ENCODE measurements at regions not wholly inside any gene's neighbourhood (a gene's known extent, or its start where the extent isn't known, plus 50 kb on each side); places are given as distances from the start of the nearest gene placed in this dataset.

- H3K27me3 ChIP-seq = no peaks in the 10 kb centered on the region
- H3K9me3 ChIP-seq (replicated peaks in 1 of 11) = no peaks in the 10 kb centered on the region
- peaks cover 0 to 10% (median 0%) of the 10 kb centered on the region in 11 experiments; a peak in 2 of 22 replicates for H4K20me1 ChIP-seq
- no peak overlapping the region for H3K27ac ChIP-seq
- no peak overlapping the region for H3K9ac ChIP-seq
- H3K36me3 ChIP-seq = no peaks in the 10 kb centered on the region
- H3K4me1 ChIP-seq = peaks cover 0 to 7% (median 0%) of the 10 kb centered on the region in 10 experiments; a peak in 3 of 20 replicates
- no peak overlapping the region for H3K4me2 ChIP-seq
- no peak overlapping the region for H3K4me3 ChIP-seq
- no peak for TF ChIP-seq Cebpa-rat (IDR thresholded peaks at IDR 0.05)
These were observed 127.9 kb upstream of the TMEM132D start for GRCh38 chr12:130031571-130032189.

GRCh38 chr12:130041983-130042812 lies 120.1 kb upstream of the FZD10 start:
- H4K20me1 ChIP-seq = peaks cover 0 to 15% (median 0%) of the 10 kb centered on the region in 11 experiments; a peak in 6 of 22 replicates
- H3K27me3 ChIP-seq = peaks cover 32 to 50% (median 39%) of the 10 kb centered on the region in 11 experiments
- H3K27ac ChIP-seq = no peak overlapping the region
- no peak overlapping the region for H3K4me2 ChIP-seq
- peaks cover 0 to 11% (median 0%) of the 10 kb centered on the region in 11 experiments; a peak in 6 of 22 replicates for H3K9me3 ChIP-seq (replicated peaks in 1 of 11)
- no peaks in the 10 kb centered on the region for H3K36me3 ChIP-seq
- no peak for TF ChIP-seq Cebpa-rat (IDR thresholded peaks at IDR 0.05)
- H3K4me1 ChIP-seq = peaks cover 0 to 21% (median 19%) of the 10 kb centered on the region in 10 experiments; a peak in 16 of 20 replicates
- H3K9ac ChIP-seq = no peak overlapping the region
- no peak overlapping the region for H3K4me3 ChIP-seq

DNA sequence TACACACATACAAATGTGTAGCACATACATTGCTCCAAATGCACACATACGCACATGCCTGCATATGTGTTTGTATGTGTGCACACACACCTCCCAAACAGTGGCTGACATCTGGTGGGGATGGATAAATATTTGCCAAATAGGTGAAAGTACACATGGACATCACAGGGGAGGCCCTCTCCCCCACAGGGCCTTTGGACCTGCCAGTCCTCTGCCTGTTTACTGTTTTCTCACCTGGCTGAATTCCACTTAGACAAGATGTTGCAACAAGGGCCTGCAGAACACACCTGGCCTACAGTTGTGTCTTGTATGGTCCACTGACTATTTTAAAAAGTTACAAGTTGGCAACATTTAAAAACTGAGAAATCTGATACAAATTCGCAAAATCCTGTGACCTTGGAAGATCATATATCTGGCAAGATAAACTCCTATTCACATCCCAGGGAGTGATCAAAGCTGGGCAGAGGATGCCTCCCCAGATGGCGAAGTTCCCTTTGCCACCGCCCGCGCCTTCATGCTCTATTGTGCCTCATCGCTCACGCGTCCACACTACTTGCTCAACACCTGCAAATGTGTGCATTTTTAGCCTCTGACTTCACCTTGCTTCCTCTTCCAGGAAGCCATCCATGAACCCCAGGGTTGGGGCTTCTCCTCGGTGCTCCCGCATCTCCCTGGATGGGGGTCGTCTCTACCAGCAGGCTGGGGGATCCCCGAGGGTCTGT lies 118.4 kb upstream of the FZD10 start:
- Histone ChIP-seq H3K9ac (no peak overlapping the region), H3K4me1 (peaks cover 6 to 31% (median 27%) of the 10 kb centered on the region in 10 experiments; a peak in 18 of 20 replicates), H3K4me3 (no peak overlapping the region), H3K27me3 (peaks cover 32 to 50% (median 39%) of the 10 kb centered on the region in 11 experiments), H4K20me1 (peaks cover 0 to 28% (median 0%) of the 10 kb centered on the region in 11 experiments; a peak in 6 of 22 replicates), H3K4me2 (peak overlapping the region in 7 of 11 experiments; percentile 9 to 67 (median 37); a peak in 8 of 22 replicates), H3K27ac (no peak overlapping the region; a peak in 1 of 22 replicates), H3K9me3 (replicated peaks in 1 of 11) (peaks cover 0 to 11% (median 0%) of the 10 kb centered on the region in 11 experiments; a peak in 6 of 22 replicates), H3K36me3 (no peaks in the 10 kb centered on the region)
- TF ChIP-seq Cebpa-rat (IDR thresholded peaks at IDR 0.05) = no peak

- no peak overlapping the region for H3K4me3 ChIP-seq
- peaks cover 0 to 28% (median 0%) of the 10 kb centered on the region in 11 experiments; a peak in 6 of 22 replicates for H4K20me1 ChIP-seq
- no peak overlapping the region for H3K27ac ChIP-seq
- peaks cover 6 to 31% (median 27%) of the 10 kb centered on the region in 10 experiments; a peak in 18 of 20 replicates for H3K4me1 ChIP-seq
- no peak for TF ChIP-seq Cebpa-rat (IDR thresholded peaks at IDR 0.05)
- peak overlapping the region in 10 of 11 experiments; percentile 2 to 67 (median 42); a peak in 15 of 22 replicates for H3K4me2 ChIP-seq
- H3K36me3 ChIP-seq = no peaks in the 10 kb centered on the region
- H3K9ac ChIP-seq = no peak overlapping the region
- peaks cover 32 to 50% (median 39%) of the 10 kb centered on the region in 11 experiments for H3K27me3 ChIP-seq
- H3K9me3 ChIP-seq (replicated peaks in 1 of 11) = peaks cover 0 to 9% (median 0%) of the 10 kb centered on the region in 11 experiments; a peak in 3 of 22 replicates
These were observed 117.2 kb upstream of the FZD10 start for GRCh38 chr12:130044991-130045621.

GRCh38 chr12:130049666-130050065 lies 112.6 kb upstream of the FZD10 start:
- H3K4me3 ChIP-seq = no peak overlapping the region
- peaks cover 0 to 17% (median 0%) of the 10 kb centered on the region in 11 experiments; a peak in 7 of 22 replicates for H4K20me1 ChIP-seq
- H3K27me3 ChIP-seq = peaks cover 19 to 26% (median 20%) of the 10 kb centered on the region in 11 experiments
- H3K4me1 ChIP-seq = peaks cover 6 to 20% (median 18%) of the 10 kb centered on the region in 10 experiments; a peak in 18 of 20 replicates
- H3K9me3 ChIP-seq (replicated peaks in 1 of 11) = no peaks in the 10 kb centered on the region
- no peak for TF ChIP-seq Cebpa-rat (IDR thresholded peaks at IDR 0.05)
- no peak overlapping the region for H3K27ac ChIP-seq
- no peak overlapping the region for H3K9ac ChIP-seq
- no peaks in the 10 kb centered on the region for H3K36me3 ChIP-seq
- no peak overlapping the region for H3K4me2 ChIP-seq

DNA sequence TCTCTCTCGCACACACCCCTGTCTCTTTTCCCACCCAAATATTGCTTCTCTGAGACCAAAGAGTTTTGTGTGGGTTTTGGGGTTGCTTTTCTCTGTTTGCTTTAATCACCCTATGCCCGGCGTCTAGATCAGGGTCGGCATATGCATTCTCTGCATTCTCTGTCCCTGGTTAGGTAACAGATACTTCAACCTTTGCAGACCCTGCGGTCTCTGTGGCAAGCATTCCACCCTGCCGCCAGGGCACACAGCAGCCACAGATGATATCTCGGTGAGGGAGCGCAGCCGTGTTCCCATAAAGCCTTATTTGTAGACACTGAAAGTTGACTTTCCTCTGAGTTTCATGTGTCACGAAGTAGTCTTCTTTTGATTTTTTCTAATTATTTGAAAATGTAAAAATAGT lies 110.4 kb upstream of the FZD10 start:
- Histone ChIP-seq H3K9me3 (replicated peaks in 1 of 11) (peaks cover 0 to 5% (median 0%) of the 10 kb centered on the region in 11 experiments; a peak in 5 of 22 replicates), H3K4me2 (no peak overlapping the region), H3K9ac (no peak overlapping the region), H3K27me3 (peaks cover 0 to 5% (median 0%) of the 10 kb centered on the region in 11 experiments; a peak in 4 of 22 replicates), H3K27ac (no peak overlapping the region), H3K36me3 (no peaks in the 10 kb centered on the region), H4K20me1 (peaks cover 0 to 12% (median 0%) of the 10 kb centered on the region in 11 experiments; a peak in 4 of 22 replicates), H3K4me3 (no peak overlapping the region), H3K4me1 (peaks cover 6 to 10% (median 8%) of the 10 kb centered on the region in 10 experiments; a peak in 17 of 20 replicates)
- TF ChIP-seq Cebpa-rat (IDR thresholded peaks at IDR 0.05) = no peak

DNA sequence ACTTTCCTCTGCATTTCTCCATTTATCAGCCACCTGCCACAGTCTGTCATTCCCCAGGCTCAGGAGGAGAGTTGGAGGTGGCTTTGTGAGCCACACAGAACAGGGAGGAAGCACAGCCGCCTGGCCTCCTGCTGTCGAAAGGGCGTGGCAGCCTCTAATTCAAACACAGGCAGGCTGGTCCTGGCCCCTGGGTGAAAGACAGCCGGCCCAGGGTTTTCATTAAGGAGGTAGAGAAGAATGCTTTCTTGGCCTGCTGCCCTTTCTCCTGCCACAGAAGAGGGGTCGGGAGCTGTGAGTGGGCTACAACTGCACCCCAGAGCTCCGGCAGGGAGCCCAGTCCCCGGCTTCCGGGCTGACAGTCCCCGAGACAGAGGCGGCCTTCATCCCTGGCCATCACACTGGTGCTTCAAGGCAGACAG lies 108.6 kb upstream of the FZD10 start:
- no peak overlapping the region for H3K4me2 ChIP-seq
- no peak overlapping the region for H3K27ac ChIP-seq
- TF ChIP-seq Cebpa-rat (IDR thresholded peaks at IDR 0.05) = no peak
- H3K9ac ChIP-seq = no peak overlapping the region
- peaks cover 0 to 5% (median 0%) of the 10 kb centered on the region in 11 experiments; a peak in 5 of 22 replicates for H3K9me3 ChIP-seq (replicated peaks in 1 of 11)
- H3K4me3 ChIP-seq = no peak overlapping the region
- H4K20me1 ChIP-seq = peaks cover 0 to 5% (median 0%) of the 10 kb centered on the region in 11 experiments; a peak in 3 of 22 replicates
- no peaks in the 10 kb centered on the region for H3K4me1 ChIP-seq
- peaks cover 0 to 5% (median 0%) of the 10 kb centered on the region in 11 experiments; a peak in 3 of 22 replicates for H3K27me3 ChIP-seq
- H3K36me3 ChIP-seq = no peaks in the 10 kb centered on the region

DNA sequence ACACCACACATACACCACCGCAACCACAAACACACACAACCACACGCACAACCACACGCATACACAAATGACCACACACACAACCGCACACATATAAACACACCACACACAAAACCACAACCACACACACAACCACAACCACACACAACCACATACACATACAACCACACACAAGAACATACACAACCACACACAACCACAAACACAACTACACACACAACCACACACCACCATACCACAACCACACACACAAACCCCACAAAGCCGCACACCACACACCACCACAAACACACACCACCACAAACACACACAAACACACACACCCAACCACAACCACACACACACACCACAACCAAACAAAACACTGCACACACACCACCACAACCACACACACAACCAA lies 107.5 kb upstream of the FZD10 start:
- peaks cover 0 to 5% (median 0%) of the 10 kb centered on the region in 11 experiments; a peak in 2 of 22 replicates for H3K27me3 ChIP-seq
- no peak overlapping the region for H3K4me3 ChIP-seq
- peaks cover 0 to 5% (median 0%) of the 10 kb centered on the region in 11 experiments; a peak in 5 of 22 replicates for H3K9me3 ChIP-seq (replicated peaks in 1 of 11)
- peaks cover 0 to 5% (median 0%) of the 10 kb centered on the region in 11 experiments; a peak in 3 of 22 replicates for H4K20me1 ChIP-seq
- no peak overlapping the region for H3K4me2 ChIP-seq
- TF ChIP-seq Cebpa-rat (IDR thresholded peaks at IDR 0.05) = no peak
- no peaks in the 10 kb centered on the region for H3K4me1 ChIP-seq
- no peak overlapping the region for H3K27ac ChIP-seq
- no peak overlapping the region for H3K9ac ChIP-seq
- no peaks in the 10 kb centered on the region for H3K36me3 ChIP-seq
